ENCODE measurements at regions not wholly inside any gene's neighbourhood (a gene's known extent, or its start where the extent isn't known, plus 50 kb on each side); places are given as distances from the start of the nearest gene placed in this dataset.

DNA sequence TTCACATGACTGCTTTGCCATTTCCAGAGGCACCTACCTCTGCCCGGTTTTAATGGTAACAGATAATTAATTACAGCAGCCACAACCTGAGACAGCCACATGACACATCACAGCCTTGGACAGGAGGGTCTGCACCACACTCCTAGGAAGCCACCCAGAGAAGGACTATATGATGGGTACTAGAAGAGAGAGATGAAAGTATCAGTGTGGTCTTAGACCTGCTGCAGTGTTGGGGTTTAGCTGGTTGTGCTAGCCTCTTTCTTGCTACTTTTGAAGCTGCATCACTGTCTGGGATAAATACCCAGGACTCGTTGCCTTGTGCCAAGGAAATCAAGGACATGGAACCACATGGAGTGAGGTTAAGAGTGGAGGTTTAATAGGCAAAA, 266.4 kb downstream of the ICE1 start:
- H3K4me3 ChIP-seq (ENCODE audit: low read depth, low read length), result no peak overlapping the region
- TF ChIP-seq, protein P1, sequence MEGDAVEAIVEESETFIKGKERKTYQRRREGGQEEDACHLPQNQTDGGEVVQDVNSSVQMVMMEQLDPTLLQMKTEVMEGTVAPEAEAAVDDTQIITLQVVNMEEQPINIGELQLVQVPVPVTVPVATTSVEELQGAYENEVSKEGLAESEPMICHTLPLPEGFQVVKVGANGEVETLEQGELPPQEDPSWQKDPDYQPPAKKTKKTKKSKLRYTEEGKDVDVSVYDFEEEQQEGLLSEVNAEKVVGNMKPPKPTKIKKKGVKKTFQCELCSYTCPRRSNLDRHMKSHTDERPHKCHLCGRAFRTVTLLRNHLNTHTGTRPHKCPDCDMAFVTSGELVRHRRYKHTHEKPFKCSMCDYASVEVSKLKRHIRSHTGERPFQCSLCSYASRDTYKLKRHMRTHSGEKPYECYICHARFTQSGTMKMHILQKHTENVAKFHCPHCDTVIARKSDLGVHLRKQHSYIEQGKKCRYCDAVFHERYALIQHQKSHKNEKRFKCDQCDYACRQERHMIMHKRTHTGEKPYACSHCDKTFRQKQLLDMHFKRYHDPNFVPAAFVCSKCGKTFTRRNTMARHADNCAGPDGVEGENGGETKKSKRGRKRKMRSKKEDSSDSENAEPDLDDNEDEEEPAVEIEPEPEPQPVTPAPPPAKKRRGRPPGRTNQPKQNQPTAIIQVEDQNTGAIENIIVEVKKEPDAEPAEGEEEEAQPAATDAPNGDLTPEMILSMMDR (IDR thresholded peaks at IDR 0.05; ENCODE audit: control insufficient read depth, extremely low read depth, insufficient read depth), result no peak
- no peak for DNase-seq (ENCODE audit: low read depth)

DNA sequence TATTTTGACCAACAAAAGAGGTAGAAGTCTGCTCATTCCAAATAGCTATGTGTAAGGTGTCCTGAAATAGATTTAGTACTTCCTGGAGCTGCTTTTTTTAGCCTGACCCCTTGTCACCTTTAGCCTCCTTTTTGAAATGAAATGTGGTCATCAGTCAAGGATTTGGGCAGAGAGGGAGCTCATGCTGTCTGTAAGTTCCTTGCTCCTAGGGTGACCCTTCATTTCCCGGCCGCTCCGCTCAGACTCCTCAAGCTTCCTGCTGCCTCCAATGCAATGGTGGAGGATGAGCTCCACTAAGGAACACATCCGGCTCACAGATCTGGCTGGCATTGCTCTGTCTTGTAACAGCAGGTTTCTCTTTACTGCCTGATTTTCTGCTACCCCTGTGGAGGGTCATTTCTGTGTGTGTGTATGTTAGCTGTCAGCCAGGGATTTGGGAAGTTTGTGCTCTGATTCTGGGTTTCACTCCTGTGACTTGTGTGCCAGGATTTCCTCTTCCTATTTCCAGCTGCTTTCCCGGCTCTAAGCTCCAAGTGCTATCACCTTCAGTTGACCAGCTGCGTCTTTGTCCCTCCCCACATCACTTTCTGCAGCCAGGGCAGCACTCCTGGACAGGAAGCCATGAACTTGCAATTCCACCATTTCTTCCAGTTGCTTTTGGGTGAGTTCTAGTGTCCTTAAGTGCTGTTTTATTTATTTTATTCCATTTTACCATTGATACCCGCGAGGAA, 265.9 kb downstream of the ICE1 start:
- DNase-seq (ENCODE audit: low read depth), result no peak
- TF ChIP-seq, protein P1 (IDR thresholded peaks at IDR 0.05; ENCODE audit: control insufficient read depth, extremely low read depth, insufficient read depth), result no peak
- H3K4me3 ChIP-seq (ENCODE audit: low read depth, low read length), result no peak overlapping the region

DNA sequence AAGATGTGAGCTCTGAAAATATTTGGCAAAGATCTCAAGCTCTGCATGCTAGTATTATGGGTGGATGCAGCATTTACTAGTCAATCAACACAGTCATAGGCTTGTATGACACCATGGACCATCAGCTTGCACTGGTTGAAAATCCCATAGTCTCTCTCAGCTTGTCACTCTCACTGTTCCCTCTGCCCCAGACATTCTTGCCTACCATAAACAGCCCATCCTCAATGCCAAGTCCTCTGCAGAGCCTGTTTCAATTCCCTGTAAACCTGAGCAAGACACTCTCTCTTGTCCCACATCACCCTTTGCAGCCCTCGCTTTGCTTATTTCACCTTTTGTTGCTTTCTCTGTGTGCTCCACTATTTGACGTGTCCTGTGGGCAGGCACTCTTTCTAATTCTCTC, 264.6 kb downstream of the ICE1 start:
- DNase-seq (ENCODE audit: low read depth), result no peak
- H3K4me3 ChIP-seq (ENCODE audit: low read depth, low read length), result no peak overlapping the region
- TF ChIP-seq, protein P1 (IDR thresholded peaks at IDR 0.05; ENCODE audit: control insufficient read depth, extremely low read depth, insufficient read depth), result no peak

DNA sequence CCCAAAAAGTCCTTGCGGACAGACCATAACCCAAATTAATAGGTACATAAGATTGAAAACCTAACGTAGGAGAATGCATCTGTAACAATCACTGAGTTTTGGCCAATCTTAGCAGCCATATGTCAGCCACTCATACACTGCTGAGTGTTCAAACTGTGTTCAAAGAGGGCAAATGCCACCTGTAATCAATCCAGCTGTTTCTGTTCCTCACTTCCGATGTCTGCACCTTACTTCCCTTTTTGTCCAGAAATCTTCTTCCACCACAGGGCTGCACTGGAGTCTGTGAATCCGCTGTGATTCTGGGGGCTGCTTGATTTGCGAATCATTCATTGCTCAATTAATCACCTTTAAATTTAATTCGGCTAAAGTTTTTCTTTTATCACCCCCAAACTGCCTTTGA, 263.9 kb downstream of the ICE1 start:
- DNase-seq (ENCODE audit: low read depth), result no peak
- no peak overlapping the region for H3K4me3 ChIP-seq (ENCODE audit: low read depth, low read length)
- TF ChIP-seq, protein P1 (IDR thresholded peaks at IDR 0.05; ENCODE audit: control insufficient read depth, extremely low read depth, insufficient read depth), result no peak

DNA sequence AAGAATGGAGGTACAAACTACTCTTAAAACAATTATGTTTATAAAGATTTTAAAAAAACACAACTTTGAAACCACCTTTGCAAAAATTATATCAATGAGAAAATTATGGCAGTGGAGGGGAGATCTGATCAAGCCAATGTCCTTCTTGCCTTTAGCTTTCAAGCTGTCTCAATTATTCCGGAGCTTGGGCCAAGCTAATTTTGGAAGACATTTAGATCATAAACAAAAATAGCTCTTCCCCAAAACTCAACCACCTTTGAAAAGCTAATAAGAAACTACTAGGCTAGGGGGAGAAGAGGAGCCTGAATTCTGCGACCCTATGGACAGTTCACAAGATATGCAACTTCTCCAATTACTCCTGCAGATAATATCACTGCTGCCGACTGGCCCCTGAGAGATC, 263.3 kb downstream of the ICE1 start:
- DNase-seq (ENCODE audit: low read depth), result no peak
- TF ChIP-seq, protein P1 (IDR thresholded peaks at IDR 0.05; ENCODE audit: control insufficient read depth, extremely low read depth, insufficient read depth), result no peak
- no peak overlapping the region for H3K4me3 ChIP-seq (ENCODE audit: low read depth, low read length)

DNA sequence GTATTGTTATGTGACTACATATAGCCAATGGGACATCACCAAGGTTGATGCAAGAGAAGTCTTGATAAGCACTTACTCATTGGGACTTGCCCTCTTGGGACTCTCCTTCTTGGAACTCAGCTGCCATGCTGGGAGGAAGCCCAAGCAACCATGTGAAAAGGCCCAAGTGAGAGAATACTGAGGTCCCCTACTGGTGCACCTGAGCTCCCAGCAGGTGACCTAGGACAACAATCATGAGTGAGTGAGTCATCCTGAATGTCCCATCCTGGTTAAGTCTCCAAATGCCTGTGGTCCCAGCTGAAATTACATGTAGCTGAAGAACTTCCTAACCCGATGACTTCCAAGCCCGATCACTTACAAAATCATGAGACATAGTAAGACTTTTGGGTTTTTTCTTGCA, 260.7 kb downstream of the ICE1 start:
- TF ChIP-seq, protein P1 (IDR thresholded peaks at IDR 0.05; ENCODE audit: control insufficient read depth, extremely low read depth, insufficient read depth), result no peak
- no peak for DNase-seq (ENCODE audit: low read depth)
- no peak overlapping the region for H3K4me3 ChIP-seq (ENCODE audit: low read depth, low read length)

DNA sequence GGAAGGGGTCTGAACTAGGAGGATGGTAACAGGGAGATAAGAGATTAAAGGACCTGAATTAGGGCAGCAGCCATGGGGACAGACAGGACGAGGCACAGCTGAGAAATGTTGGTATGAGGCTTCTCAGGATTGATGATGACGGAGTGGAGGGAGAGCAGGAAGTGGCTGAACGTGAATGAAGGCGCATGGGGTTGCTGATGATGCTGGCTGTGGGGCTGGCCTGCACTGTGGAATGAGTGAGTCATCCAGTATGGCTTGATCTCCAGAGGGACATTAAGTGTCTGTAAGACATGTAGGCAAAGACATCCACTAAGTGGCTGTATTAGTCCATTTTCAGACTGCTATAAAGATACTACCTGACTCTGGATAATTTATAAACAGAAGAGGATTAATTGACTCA, 256.4 kb downstream of the ICE1 start:
- TF ChIP-seq, protein P1 (IDR thresholded peaks at IDR 0.05; ENCODE audit: control insufficient read depth, extremely low read depth, insufficient read depth), result no peak
- H3K4me3 ChIP-seq (ENCODE audit: low read depth, low read length), result no peak overlapping the region
- DNase-seq (ENCODE audit: low read depth), result no peak
